ENCODE measurements at regions not wholly inside any gene's neighbourhood (a gene's known extent, or its start where the extent isn't known, plus 50 kb on each side); places are given as distances from the start of the nearest gene placed in this dataset.

DNA sequence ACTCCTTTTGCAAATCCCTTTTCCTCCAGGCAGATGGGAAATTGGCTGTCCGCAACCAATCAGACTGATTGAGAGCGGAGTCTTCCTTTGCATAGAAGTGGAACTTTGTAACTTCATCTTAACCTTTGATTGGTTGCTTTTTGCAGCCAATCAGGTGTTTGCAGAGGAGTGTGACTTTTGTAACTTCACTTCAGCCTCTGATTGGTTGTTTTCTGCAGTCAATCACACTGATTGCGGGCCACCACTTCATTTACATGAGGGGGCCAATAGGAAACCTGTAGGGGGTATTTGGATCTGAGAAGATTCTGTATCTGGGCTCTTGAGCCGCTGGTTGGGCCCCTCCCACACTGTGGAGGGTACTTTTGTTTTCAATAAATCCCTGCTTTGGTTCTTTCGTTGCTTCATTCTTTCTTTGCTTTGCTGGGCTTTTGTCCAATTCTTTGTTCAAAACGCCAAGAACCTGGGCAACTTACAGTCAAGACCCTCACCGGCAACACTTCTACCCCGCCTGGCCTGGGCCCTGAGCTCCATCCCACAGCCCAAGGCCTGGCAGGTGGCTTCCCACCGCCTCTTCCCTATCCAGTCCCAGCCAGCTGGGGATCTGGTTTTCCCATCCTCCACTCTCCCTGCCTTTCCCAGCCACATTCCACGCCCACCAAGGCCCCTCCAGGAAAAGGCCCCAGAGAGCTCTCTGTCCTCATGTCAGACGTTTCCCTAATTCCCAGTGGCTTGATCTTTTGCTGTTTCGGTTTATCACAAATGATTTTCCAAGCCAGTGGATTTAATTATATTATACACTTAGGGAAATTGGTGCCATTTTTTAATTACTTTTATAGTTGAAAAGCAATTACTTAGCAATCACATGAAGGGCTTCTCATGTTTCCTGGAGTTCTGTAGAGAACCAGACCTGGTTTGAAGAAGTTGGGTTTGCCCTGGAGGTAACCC, 110.2 kb upstream of the STX18 start:
- Histone ChIP-seq H3K4me1 (ENCODE audit: control insufficient read depth, extremely low read depth, insufficient read depth, low read length) (peaks cover 2% of the 10 kb centered on the region), H2AFZ (ENCODE audit: control insufficient read depth, low read length) (no peak overlapping the region), H3K9me1 (ENCODE audit: control insufficient read depth, extremely low read depth, insufficient read depth, low read length) (no peaks in the 10 kb centered on the region), H3K79me2 (ENCODE audit: control insufficient read depth, insufficient read depth, low read length) (no peaks in the 10 kb centered on the region), H3K36me3 (ENCODE audit: control insufficient read depth in 2 of 2, extremely low read depth in 1 of 2, insufficient read depth in 2 of 2, low read length in 2 of 2) (no peaks in the 10 kb centered on the region), H3K9ac (ENCODE audit: control insufficient read depth, extremely low read depth, insufficient read depth, low read length) (no peak overlapping the region), H4K20me1 (ENCODE audit: control insufficient read depth, extremely low read depth, insufficient read depth, low read length) (no peaks in the 10 kb centered on the region), H3K27ac (ENCODE audit: control insufficient read depth, insufficient read depth, low read length) (no peak overlapping the region), H3K27me3 (ENCODE audit: control insufficient read depth, extremely low read depth, insufficient read depth, low read length) (no peaks in the 10 kb centered on the region), H3K4me3 (ENCODE audit: control insufficient read depth in 2 of 3, extremely low read depth in 1 of 3, insufficient read depth in 2 of 3, low read depth in 1 of 3, low read length in 3 of 3) (no peak overlapping the region), H3K9me3 (ENCODE audit: control insufficient read depth, low read depth, low read length) (no peaks in the 10 kb centered on the region), H3K4me2 (ENCODE audit: control insufficient read depth, extremely low read depth, insufficient read depth, low read depth, low read length) (no peak overlapping the region)
- no peak for DNase-seq (ENCODE audit: low read depth, low spot score)
- dilution Hi-C loops (cut with MboI; ENCODE audit: extremely low pct_ligation_motif_present, low sequenced_read_pairs) = no loop called here
- TF ChIP-seq EZH2 (IDR thresholded peaks at IDR 0.05; ENCODE audit: low read length) = no peak
- TF ChIP-seq, protein P1, sequence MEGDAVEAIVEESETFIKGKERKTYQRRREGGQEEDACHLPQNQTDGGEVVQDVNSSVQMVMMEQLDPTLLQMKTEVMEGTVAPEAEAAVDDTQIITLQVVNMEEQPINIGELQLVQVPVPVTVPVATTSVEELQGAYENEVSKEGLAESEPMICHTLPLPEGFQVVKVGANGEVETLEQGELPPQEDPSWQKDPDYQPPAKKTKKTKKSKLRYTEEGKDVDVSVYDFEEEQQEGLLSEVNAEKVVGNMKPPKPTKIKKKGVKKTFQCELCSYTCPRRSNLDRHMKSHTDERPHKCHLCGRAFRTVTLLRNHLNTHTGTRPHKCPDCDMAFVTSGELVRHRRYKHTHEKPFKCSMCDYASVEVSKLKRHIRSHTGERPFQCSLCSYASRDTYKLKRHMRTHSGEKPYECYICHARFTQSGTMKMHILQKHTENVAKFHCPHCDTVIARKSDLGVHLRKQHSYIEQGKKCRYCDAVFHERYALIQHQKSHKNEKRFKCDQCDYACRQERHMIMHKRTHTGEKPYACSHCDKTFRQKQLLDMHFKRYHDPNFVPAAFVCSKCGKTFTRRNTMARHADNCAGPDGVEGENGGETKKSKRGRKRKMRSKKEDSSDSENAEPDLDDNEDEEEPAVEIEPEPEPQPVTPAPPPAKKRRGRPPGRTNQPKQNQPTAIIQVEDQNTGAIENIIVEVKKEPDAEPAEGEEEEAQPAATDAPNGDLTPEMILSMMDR (optimal IDR thresholded peaks at IDR 0.05 in 1 of 3, IDR thresholded peaks at IDR 0.05 in 1 of 3, conservative IDR thresholded peaks at IDR 0.05 in 1 of 3; ENCODE audit: extremely low read depth in 1 of 3, insufficient read depth in 2 of 3, low read length in 3 of 3) = no peak
- no peak for FAIRE-seq

DNA sequence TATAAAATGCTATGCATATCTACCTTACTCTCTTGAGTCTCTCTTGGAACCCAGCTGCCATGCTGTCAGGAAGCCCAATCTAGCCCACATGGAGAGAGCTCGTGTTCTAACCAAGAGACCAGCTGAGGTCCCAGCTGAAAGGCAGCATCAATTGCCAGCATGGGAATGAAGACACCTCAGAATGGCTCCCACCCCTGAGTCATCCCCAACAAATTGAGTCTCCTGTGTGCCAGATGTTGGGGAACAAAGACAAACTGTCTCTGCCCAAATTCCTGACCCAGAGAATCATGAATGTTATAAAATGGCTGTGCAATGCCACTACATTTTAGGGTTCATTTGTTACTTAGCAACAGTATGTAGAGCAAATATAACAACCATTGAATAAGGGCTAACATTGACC, 105.2 kb upstream of the STX18 start:
- FAIRE-seq (peak; percentile 62), DNase-seq (ENCODE audit: low read depth, low spot score) (no peak)
- H3K9me1 ChIP-seq (ENCODE audit: control insufficient read depth, extremely low read depth, insufficient read depth, low read length) = no peaks in the 10 kb centered on the region
- no peaks in the 10 kb centered on the region for H3K27me3 ChIP-seq (ENCODE audit: control insufficient read depth, extremely low read depth, insufficient read depth, low read length)
- no peaks in the 10 kb centered on the region for H3K36me3 ChIP-seq (ENCODE audit: control insufficient read depth in 2 of 2, extremely low read depth in 1 of 2, insufficient read depth in 2 of 2, low read length in 2 of 2)
- H3K4me3 ChIP-seq (ENCODE audit: control insufficient read depth in 2 of 3, extremely low read depth in 1 of 3, insufficient read depth in 2 of 3, low read depth in 1 of 3, low read length in 3 of 3) = no peak overlapping the region
- no peak overlapping the region for H3K9ac ChIP-seq (ENCODE audit: control insufficient read depth, extremely low read depth, insufficient read depth, low read length)
- peaks cover 19% of the 10 kb centered on the region for H3K4me1 ChIP-seq (ENCODE audit: control insufficient read depth, extremely low read depth, insufficient read depth, low read length)
- no peak overlapping the region for H3K27ac ChIP-seq (ENCODE audit: control insufficient read depth, insufficient read depth, low read length)
- H3K79me2 ChIP-seq (ENCODE audit: control insufficient read depth, insufficient read depth, low read length) = no peaks in the 10 kb centered on the region
- dilution Hi-C loops (cut with MboI; ENCODE audit: extremely low pct_ligation_motif_present, low sequenced_read_pairs) = no loop called here
- H3K4me2 ChIP-seq (ENCODE audit: control insufficient read depth, extremely low read depth, insufficient read depth, low read depth, low read length) = no peak overlapping the region
- no peaks in the 10 kb centered on the region for H4K20me1 ChIP-seq (ENCODE audit: control insufficient read depth, extremely low read depth, insufficient read depth, low read length)
- no peaks in the 10 kb centered on the region for H3K9me3 ChIP-seq (ENCODE audit: control insufficient read depth, low read depth, low read length)
- TF ChIP-seq, protein P1 (optimal IDR thresholded peaks at IDR 0.05 in 1 of 3, IDR thresholded peaks at IDR 0.05 in 1 of 3, conservative IDR thresholded peaks at IDR 0.05 in 1 of 3; ENCODE audit: extremely low read depth in 1 of 3, insufficient read depth in 2 of 3, low read length in 3 of 3) = no peak
- no peak for TF ChIP-seq EZH2 (IDR thresholded peaks at IDR 0.05; ENCODE audit: low read length)
- H2AFZ ChIP-seq (ENCODE audit: control insufficient read depth, low read length) = no peak overlapping the region
